HG03108 (cell line): ENCODE measurements at regions not wholly inside any gene's neighbourhood (a gene's known extent, or its start where the extent isn't known, plus 50 kb on each side); places are given as distances from the start of the nearest gene placed in this dataset.

ENCODE experiments used
- ATAC-seq: cut with Tn5 transposase; IDR thresholded peaks from one replicate; pipeline ENCODE4 v1.9.1; 2021; ENCODE audit warnings: moderate library complexity; ENCODE audit not compliant: unreplicated experiment

- ATAC-seq = no peak
These were observed 577.2 kb upstream of the MIR17HG start for GRCh38 chr13:90770334-90770733.

- no peak for ATAC-seq
These were observed 573.8 kb upstream of the MIR17HG start for GRCh38 chr13:90773681-90774080.

GRCh38 chr13:90776051-90776748 lies 571.3 kb upstream of the MIR17HG start:
- no peak for ATAC-seq

- no peak for ATAC-seq
These were observed 564.2 kb upstream of the MIR17HG start for GRCh38 chr13:90783273-90783672.

GRCh38 chr13:90787007-90787406 lies 560.5 kb upstream of the MIR17HG start:
- no peak for ATAC-seq

- ATAC-seq = no peak
These were observed 555.2 kb upstream of the MIR17HG start for GRCh38 chr13:90792335-90792734.

- ATAC-seq = no peak
These were observed 554.1 kb upstream of the MIR17HG start for GRCh38 chr13:90793261-90793820.

- no peak for ATAC-seq
These were observed 551.0 kb upstream of the MIR17HG start for GRCh38 chr13:90796474-90796873.

GRCh38 chr13:90797335-90797734 lies 550.2 kb upstream of the MIR17HG start:
- ATAC-seq = no peak

- ATAC-seq = no peak
These were observed 549.1 kb upstream of the MIR17HG start for GRCh38 chr13:90798381-90798780.

GRCh38 chr13:90800082-90800746 lies 547.3 kb upstream of the MIR17HG start:
- ATAC-seq = no peak

- ATAC-seq = no peak
These were observed 545.9 kb upstream of the MIR17HG start for GRCh38 chr13:90801621-90802020.

- ATAC-seq = no peak
These were observed 544.3 kb upstream of the MIR17HG start for GRCh38 chr13:90803210-90803609.

- no peak for ATAC-seq
These were observed 541.4 kb upstream of the MIR17HG start for GRCh38 chr13:90806016-90806615.

GRCh38 chr13:90806892-90807291 lies 540.6 kb upstream of the MIR17HG start:
- ATAC-seq = no peak

- no peak for ATAC-seq
These were observed 538.6 kb upstream of the MIR17HG start for GRCh38 chr13:90808838-90809237.

- ATAC-seq = no peak
These were observed 523.5 kb upstream of the MIR17HG start for GRCh38 chr13:90824032-90824431.

- no peak for ATAC-seq
These were observed 520.8 kb upstream of the MIR17HG start for GRCh38 chr13:90826688-90827087.

- no peak for ATAC-seq
These were observed 516.7 kb upstream of the MIR17HG start for GRCh38 chr13:90830782-90831181.

- no peak for ATAC-seq
These were observed 513.5 kb upstream of the MIR17HG start for GRCh38 chr13:90833951-90834350.

GRCh38 chr13:90834700-90835099 lies 512.8 kb upstream of the MIR17HG start:
- ATAC-seq = no peak

GRCh38 chr13:90835826-90836225 lies 511.7 kb upstream of the MIR17HG start:
- ATAC-seq = no peak
